Sigmoid colon (tissue), 4 donors: ENCODE measurements at regions not wholly inside any gene's neighbourhood (a gene's known extent, or its start where the extent isn't known, plus 50 kb on each side); places are given as distances from the start of the nearest gene placed in this dataset.

Source experiments
- CTCF ChIP-seq, 4 experiments: fragments of 450-650 bp in 3 of 4; fragments of 200-600 bp in 1 of 4; IDR thresholded peaks; one replicate each; pipeline ENCODE4 v1.5.1; 2016 to 2019; ENCODE audit warnings: antibody characterized with exemption in 4 of 4, mild to moderate bottlenecking in 3 of 4, moderate library complexity in 2 of 4
- POLR2AphosphoS5 ChIP-seq, 4 donors: sonication (generic); formaldehyde crosslinking; IDR thresholded peaks; one replicate each; pipeline ENCODE4 v1.6.1; 2017; ENCODE audit warnings: antibody characterized with exemption in 4 of 4

DNA sequence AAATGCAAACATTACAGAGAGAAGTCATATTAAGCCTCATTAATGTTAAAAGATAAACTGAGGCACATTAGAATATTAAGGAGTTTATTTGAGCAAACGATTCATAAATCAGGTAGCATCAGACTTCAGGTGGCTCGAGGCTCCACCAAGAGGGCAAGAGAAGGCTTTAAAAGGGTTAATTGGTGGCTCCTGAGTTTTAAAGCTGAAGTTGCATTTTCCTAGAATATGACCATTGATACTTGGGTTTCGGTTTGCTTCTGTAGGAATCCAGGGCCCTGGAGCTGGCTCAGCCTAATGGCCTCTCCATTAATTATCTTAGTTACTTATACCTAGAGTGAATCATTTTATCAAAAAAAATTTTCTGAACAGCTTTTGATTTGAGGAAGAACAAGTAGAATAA is 123.7 kb upstream of the NABP1 start:
- TF ChIP-seq CTCF (IDR thresholded peaks at IDR 0.05) (no peak), POLR2AphosphoS5 (IDR thresholded peaks at IDR 0.05) (no peak)
